ENCODE measurements at regions not wholly inside any gene's neighbourhood (a gene's known extent, or its start where the extent isn't known, plus 50 kb on each side); places are given as distances from the start of the nearest gene placed in this dataset.

GRCh38 chr4:52202251-52202779, 151.2 kb downstream of the SPATA18 start:
- TF ChIP-seq, protein P1, sequence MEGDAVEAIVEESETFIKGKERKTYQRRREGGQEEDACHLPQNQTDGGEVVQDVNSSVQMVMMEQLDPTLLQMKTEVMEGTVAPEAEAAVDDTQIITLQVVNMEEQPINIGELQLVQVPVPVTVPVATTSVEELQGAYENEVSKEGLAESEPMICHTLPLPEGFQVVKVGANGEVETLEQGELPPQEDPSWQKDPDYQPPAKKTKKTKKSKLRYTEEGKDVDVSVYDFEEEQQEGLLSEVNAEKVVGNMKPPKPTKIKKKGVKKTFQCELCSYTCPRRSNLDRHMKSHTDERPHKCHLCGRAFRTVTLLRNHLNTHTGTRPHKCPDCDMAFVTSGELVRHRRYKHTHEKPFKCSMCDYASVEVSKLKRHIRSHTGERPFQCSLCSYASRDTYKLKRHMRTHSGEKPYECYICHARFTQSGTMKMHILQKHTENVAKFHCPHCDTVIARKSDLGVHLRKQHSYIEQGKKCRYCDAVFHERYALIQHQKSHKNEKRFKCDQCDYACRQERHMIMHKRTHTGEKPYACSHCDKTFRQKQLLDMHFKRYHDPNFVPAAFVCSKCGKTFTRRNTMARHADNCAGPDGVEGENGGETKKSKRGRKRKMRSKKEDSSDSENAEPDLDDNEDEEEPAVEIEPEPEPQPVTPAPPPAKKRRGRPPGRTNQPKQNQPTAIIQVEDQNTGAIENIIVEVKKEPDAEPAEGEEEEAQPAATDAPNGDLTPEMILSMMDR (IDR thresholded peaks at IDR 0.05) = no peak
- no peak for TF ChIP-seq POLR2AphosphoS5 (IDR thresholded peaks at IDR 0.05)
- TF ChIP-seq EP300 (IDR thresholded peaks at IDR 0.05) = no peak
- TF ChIP-seq POLR2A (IDR thresholded peaks at IDR 0.05) = no peak
